ENCODE measurements at regions not wholly inside any gene's neighbourhood (a gene's known extent, or its start where the extent isn't known, plus 50 kb on each side); places are given as distances from the start of the nearest gene placed in this dataset.

- no peak for DNase-seq
- intact Hi-C loops (cut with DNase I): no loop called here
- H3K4me1 ChIP-seq: no peaks in the 10 kb centered on the region
- no peak overlapping the region for H3K4me3 ChIP-seq
- no peaks in the 10 kb centered on the region for H3K27me3 ChIP-seq
- TF ChIP-seq CTCF (IDR thresholded peaks at IDR 0.05): no peak
- H3K36me3 ChIP-seq: no peaks in the 10 kb centered on the region
- H3K27ac ChIP-seq: no peak overlapping the region
- no peaks in the 10 kb centered on the region for H3K9me3 ChIP-seq
- H3K9ac ChIP-seq (ENCODE audit: low read depth in 2 of 2, low read length in 2 of 2): no peak overlapping the region
Observed at GRCh38 chr1:101323535-101323934, 86.7 kb downstream of the S1PR1 start.

GRCh38 chr1:101325144-101325543, 88.3 kb downstream of the S1PR1 start:
- H3K9ac ChIP-seq (ENCODE audit: low read depth in 2 of 2, low read length in 2 of 2): no peak overlapping the region
- no peak for TF ChIP-seq CTCF (IDR thresholded peaks at IDR 0.05)
- H3K4me3 ChIP-seq: no peak overlapping the region
- H3K27ac ChIP-seq: no peak overlapping the region
- no peaks in the 10 kb centered on the region for H3K9me3 ChIP-seq
- no peaks in the 10 kb centered on the region for H3K4me1 ChIP-seq
- no peaks in the 10 kb centered on the region for H3K27me3 ChIP-seq
- no peaks in the 10 kb centered on the region for H3K36me3 ChIP-seq
- intact Hi-C loops (cut with DNase I): no loop called here
- DNase-seq: no peak

- Histone ChIP-seq H3K27ac (no peak overlapping the region), H3K27me3 (no peaks in the 10 kb centered on the region), H3K4me1 (no peaks in the 10 kb centered on the region), H3K9ac (ENCODE audit: low read depth in 2 of 2, low read length in 2 of 2) (no peak overlapping the region), H3K36me3 (no peaks in the 10 kb centered on the region), H3K4me3 (no peak overlapping the region), H3K9me3 (no peaks in the 10 kb centered on the region)
- TF ChIP-seq CTCF (IDR thresholded peaks at IDR 0.05): no peak
- no peak for DNase-seq
- intact Hi-C loops (cut with DNase I): no loop called here
Observed at GRCh38 chr1:101330427-101331130, 93.8 kb downstream of the S1PR1 start.

GRCh38 chr1:101331794-101332193, 95.0 kb downstream of the S1PR1 start:
- Histone ChIP-seq H3K27me3 (no peaks in the 10 kb centered on the region), H3K9me3 (no peaks in the 10 kb centered on the region), H3K9ac (ENCODE audit: low read depth in 2 of 2, low read length in 2 of 2) (no peak overlapping the region), H3K27ac (no peak overlapping the region), H3K36me3 (no peaks in the 10 kb centered on the region), H3K4me3 (no peak overlapping the region), H3K4me1 (no peaks in the 10 kb centered on the region)
- TF ChIP-seq CTCF (IDR thresholded peaks at IDR 0.05): no peak
- intact Hi-C loops (cut with DNase I): no loop called here
- no peak for DNase-seq

GRCh38 chr1:101332633-101333032, 95.8 kb downstream of the S1PR1 start:
- no peak for TF ChIP-seq CTCF (IDR thresholded peaks at IDR 0.05)
- H3K9ac ChIP-seq (ENCODE audit: low read depth in 2 of 2, low read length in 2 of 2): no peak overlapping the region
- no peaks in the 10 kb centered on the region for H3K27me3 ChIP-seq
- H3K27ac ChIP-seq: no peak overlapping the region
- no peak for DNase-seq
- H3K4me3 ChIP-seq: no peak overlapping the region
- H3K36me3 ChIP-seq: no peaks in the 10 kb centered on the region
- intact Hi-C loops (cut with DNase I): no loop called here
- no peaks in the 10 kb centered on the region for H3K4me1 ChIP-seq
- H3K9me3 ChIP-seq: no peaks in the 10 kb centered on the region
